ENCODE measurements at regions not wholly inside any gene's neighbourhood (a gene's known extent, or its start where the extent isn't known, plus 50 kb on each side); places are given as distances from the start of the nearest gene placed in this dataset.

- POLR2A ChIA-PET = no interaction called here
- CTCF ChIA-PET = no interaction called here
- Histone ChIP-seq H3K4me1 (ENCODE audit: control insufficient read depth in 1 of 2, extremely low read depth in 1 of 2, insufficient read depth in 2 of 2, low read length in 2 of 2) (peaks cover 0 to 3% of the 10 kb centered on the region in 2 experiments), H3K27ac (ENCODE audit: low read length) (no peak overlapping the region), H3K4me3 (ENCODE audit: control insufficient read depth in 1 of 2, extremely low read depth in 1 of 2, low read length in 1 of 2) (no peak overlapping the region), H3K27me3 (replicated peaks in 1 of 2; ENCODE audit: control insufficient read depth in 2 of 2, extremely low read depth in 1 of 2, insufficient read depth in 2 of 2, low read length in 1 of 2) (peaks cover 0 to 19% of the 10 kb centered on the region in 2 experiments), H3K9me3 (no peaks in the 10 kb centered on the region), H3K36me3 (ENCODE audit: control insufficient read depth in 2 of 2, extremely low read depth in 1 of 2, insufficient read depth in 1 of 2, low read length in 1 of 2) (no peaks in the 10 kb centered on the region)
- Mint-ChIP-seq H3K27me3 (peaks cover 0 to 8% of the 10 kb centered on the region in 2 donors), H3K9me3 (peaks cover 6 to 25% (median 16%) of the 10 kb centered on the region in 3 donors), H3K27ac (no peak overlapping the region), H3K36me3 (no peaks in the 10 kb centered on the region), H3K4me3 (no peak overlapping the region), H3K4me1 (peaks cover 0 to under 1% (median 0%) of the 10 kb centered on the region in 3 donors)
- DNase-seq (no peak), ATAC-seq (replicated peaks in 1 of 4) (no peak)
- WGBS (ENCODE audit: insufficient coverage) = no CpG with 5 or more reads among the region's 4 CpGs
These were observed 1473.8 kb downstream of the TBC1D22A start for GRCh38 chr22:48236261-48236660.

GRCh38 chr22:48235744-48236143, 1473.3 kb downstream of the TBC1D22A start:
- H3K27ac Mint-ChIP-seq = no peak overlapping the region
- 87% methylated on average over 3 of the region's 9 CpGs for WGBS (ENCODE audit: insufficient coverage)
- CTCF ChIA-PET = no interaction called here

DNA sequence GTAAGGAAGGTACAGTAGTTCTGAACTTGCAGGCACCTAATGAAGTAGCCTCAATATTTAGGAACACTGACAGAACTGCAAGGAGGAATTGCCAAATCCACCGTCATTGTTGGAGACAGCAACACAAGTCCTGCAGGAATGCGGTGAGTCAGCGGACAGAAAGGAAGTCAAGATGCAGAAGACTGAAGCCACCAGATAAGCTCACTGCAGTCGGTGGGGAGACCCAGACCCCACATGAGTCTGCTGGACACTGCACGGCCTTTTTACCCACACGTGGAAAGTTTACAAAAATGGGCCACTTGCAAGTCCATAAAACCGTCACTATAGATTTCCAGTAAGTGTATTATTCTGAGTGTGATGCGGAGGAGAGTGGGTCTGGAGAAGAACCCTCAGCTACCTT, 1471.6 kb downstream of the TBC1D22A start:
- H3K36me3 Mint-ChIP-seq = no peaks in the 10 kb centered on the region
- POLR2A ChIA-PET = no interaction called here
- no peak overlapping the region for H3K4me3 Mint-ChIP-seq
- no peak overlapping the region for H3K4me3 ChIP-seq (ENCODE audit: control insufficient read depth in 1 of 2, extremely low read depth in 1 of 2, low read length in 1 of 2)
- peaks cover 6 to 25% (median 16%) of the 10 kb centered on the region in 3 donors for H3K9me3 Mint-ChIP-seq
- DNase-seq (peak in 1 of 35 experiments; percentile 7), ATAC-seq (replicated peaks in 1 of 4) (no peak)
- H3K27me3 ChIP-seq (replicated peaks in 1 of 2; ENCODE audit: control insufficient read depth in 2 of 2, extremely low read depth in 1 of 2, insufficient read depth in 2 of 2, low read length in 1 of 2) = peaks cover 0 to 10% of the 10 kb centered on the region in 2 experiments
- H3K27me3 Mint-ChIP-seq = peaks cover 0 to 1% of the 10 kb centered on the region in 2 donors
- no peaks in the 10 kb centered on the region for H3K4me1 ChIP-seq (ENCODE audit: control insufficient read depth in 1 of 2, extremely low read depth in 1 of 2, insufficient read depth in 2 of 2, low read length in 2 of 2)
- CTCF ChIA-PET = no interaction called here
- no peak overlapping the region for H3K27ac ChIP-seq (ENCODE audit: low read length)
- no peaks in the 10 kb centered on the region for H3K9me3 ChIP-seq
- WGBS (ENCODE audit: insufficient coverage) = 91% methylated on average over 4 of the region's 8 CpGs
- H3K4me1 Mint-ChIP-seq = no peaks in the 10 kb centered on the region
- no peaks in the 10 kb centered on the region for H3K36me3 ChIP-seq (ENCODE audit: control insufficient read depth in 2 of 2, extremely low read depth in 1 of 2, insufficient read depth in 1 of 2, low read length in 1 of 2)
- H3K27ac Mint-ChIP-seq = no peak overlapping the region

More at GRCh38 chr22:48235744-48236143, 1473.3 kb downstream of the TBC1D22A start:
- Histone ChIP-seq H3K9me3 (no peaks in the 10 kb centered on the region), H3K4me1 (ENCODE audit: control insufficient read depth in 1 of 2, extremely low read depth in 1 of 2, insufficient read depth in 2 of 2, low read length in 2 of 2) (no peaks in the 10 kb centered on the region), H3K27ac (ENCODE audit: low read length) (no peak overlapping the region), H3K27me3 (replicated peaks in 1 of 2; ENCODE audit: control insufficient read depth in 2 of 2, extremely low read depth in 1 of 2, insufficient read depth in 2 of 2, low read length in 1 of 2) (peaks cover 0 to 16% of the 10 kb centered on the region in 2 experiments), H3K4me3 (ENCODE audit: control insufficient read depth in 1 of 2, extremely low read depth in 1 of 2, low read length in 1 of 2) (no peak overlapping the region), H3K36me3 (ENCODE audit: control insufficient read depth in 2 of 2, extremely low read depth in 1 of 2, insufficient read depth in 1 of 2, low read length in 1 of 2) (no peaks in the 10 kb centered on the region)
- Mint-ChIP-seq H3K9me3 (peaks cover 6 to 25% (median 16%) of the 10 kb centered on the region in 3 donors), H3K36me3 (no peaks in the 10 kb centered on the region), H3K27me3 (peaks cover 0 to 8% of the 10 kb centered on the region in 2 donors), H3K4me3 (no peak overlapping the region), H3K4me1 (no peaks in the 10 kb centered on the region)
- POLR2A ChIA-PET = no interaction called here
- peak in 1 of 35 experiments; percentile 2 for DNase-seq
- ATAC-seq (replicated peaks in 1 of 4) = no peak

- Histone ChIP-seq H3K4me1 (ENCODE audit: control insufficient read depth in 1 of 2, extremely low read depth in 1 of 2, insufficient read depth in 2 of 2, low read length in 2 of 2) (no peaks in the 10 kb centered on the region), H3K27ac (ENCODE audit: low read length) (no peak overlapping the region), H3K9me3 (no peaks in the 10 kb centered on the region), H3K27me3 (replicated peaks in 1 of 2; ENCODE audit: control insufficient read depth in 2 of 2, extremely low read depth in 1 of 2, insufficient read depth in 2 of 2, low read length in 1 of 2) (peaks cover 0 to 8% of the 10 kb centered on the region in 2 experiments), H3K4me3 (ENCODE audit: control insufficient read depth in 1 of 2, extremely low read depth in 1 of 2, low read length in 1 of 2) (no peak overlapping the region), H3K36me3 (ENCODE audit: control insufficient read depth in 2 of 2, extremely low read depth in 1 of 2, insufficient read depth in 1 of 2, low read length in 1 of 2) (no peaks in the 10 kb centered on the region)
- Mint-ChIP-seq H3K4me1 (no peaks in the 10 kb centered on the region), H3K9me3 (peaks cover 6 to 25% (median 16%) of the 10 kb centered on the region in 3 donors), H3K4me3 (no peak overlapping the region), H3K27me3 (peaks cover 1 to 4% of the 10 kb centered on the region in 2 donors), H3K36me3 (no peaks in the 10 kb centered on the region), H3K27ac (no peak overlapping the region)
- CTCF ChIA-PET = interaction anchor here in 1 of 2 donors (0.7 kb wide), 1 partner anchor 12 kb away, joined by 3 read pairs; no protein-coding TSS in a partner anchor
- DNase-seq = no peak
- WGBS (ENCODE audit: insufficient coverage) = no CpG with 5 or more reads among the region's 1 CpG
- POLR2A ChIA-PET = no interaction called here
- ATAC-seq (replicated peaks in 1 of 4) = no peak
These were observed 1471.1 kb downstream of the TBC1D22A start for GRCh38 chr22:48233586-48233985.

DNA sequence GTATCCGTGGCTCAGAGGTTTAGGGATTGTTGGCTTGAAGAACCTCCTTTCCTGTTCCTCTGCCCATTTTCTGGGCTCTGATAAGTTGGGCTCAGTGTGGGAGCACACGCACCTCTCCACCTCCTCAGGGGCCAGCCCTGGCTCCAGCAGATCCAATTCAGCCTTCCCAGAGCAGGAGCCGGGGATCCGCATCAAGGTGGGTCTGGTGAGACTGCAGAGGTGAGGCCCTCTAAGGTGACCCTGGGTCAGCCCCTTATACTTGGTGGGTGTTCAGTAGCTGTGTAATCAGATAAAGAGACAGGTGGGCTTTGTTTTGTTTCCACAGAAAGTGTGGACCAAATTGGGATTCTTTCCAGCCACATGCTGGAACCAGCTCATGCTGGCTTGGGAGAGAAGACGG, 1466.0 kb downstream of the TBC1D22A start:
- Mint-ChIP-seq H3K4me3 (no peak overlapping the region), H3K4me1 (no peaks in the 10 kb centered on the region), H3K27me3 (peaks cover 4 to 18% of the 10 kb centered on the region in 2 donors), H3K27ac (no peak overlapping the region), H3K36me3 (no peaks in the 10 kb centered on the region), H3K9me3 (peaks cover under 1 to 13% (median 10%) of the 10 kb centered on the region in 3 donors)
- H3K4me1 ChIP-seq (ENCODE audit: control insufficient read depth in 1 of 2, extremely low read depth in 1 of 2, insufficient read depth in 2 of 2, low read length in 2 of 2) = no peaks in the 10 kb centered on the region
- H3K27ac ChIP-seq (ENCODE audit: low read length) = no peak overlapping the region
- ChIA-PET CTCF (no interaction called here), POLR2A (no interaction called here)
- WGBS (ENCODE audit: insufficient coverage) = 100% methylated on average over 2 of the region's 5 CpGs
- DNase-seq (no peak), ATAC-seq (replicated peaks in 1 of 4) (no peak)
- H3K9me3 ChIP-seq = no peaks in the 10 kb centered on the region
- H3K27me3 ChIP-seq (replicated peaks in 1 of 2; ENCODE audit: control insufficient read depth in 2 of 2, extremely low read depth in 1 of 2, insufficient read depth in 2 of 2, low read length in 1 of 2) = peaks cover 0 to 30% of the 10 kb centered on the region in 2 experiments
- H3K36me3 ChIP-seq (ENCODE audit: control insufficient read depth in 2 of 2, extremely low read depth in 1 of 2, insufficient read depth in 1 of 2, low read length in 1 of 2) = no peaks in the 10 kb centered on the region
- H3K4me3 ChIP-seq (ENCODE audit: control insufficient read depth in 1 of 2, extremely low read depth in 1 of 2, low read length in 1 of 2) = no peak overlapping the region

- Histone ChIP-seq H3K9me3 (no peaks in the 10 kb centered on the region), H3K27me3 (replicated peaks in 1 of 2; ENCODE audit: control insufficient read depth in 2 of 2, extremely low read depth in 1 of 2, insufficient read depth in 2 of 2, low read length in 1 of 2) (peaks cover 0 to 30% of the 10 kb centered on the region in 2 experiments), H3K4me3 (ENCODE audit: control insufficient read depth in 1 of 2, extremely low read depth in 1 of 2, low read length in 1 of 2) (no peak overlapping the region), H3K4me1 (ENCODE audit: control insufficient read depth in 1 of 2, extremely low read depth in 1 of 2, insufficient read depth in 2 of 2, low read length in 2 of 2) (no peaks in the 10 kb centered on the region), H3K36me3 (ENCODE audit: control insufficient read depth in 2 of 2, extremely low read depth in 1 of 2, insufficient read depth in 1 of 2, low read length in 1 of 2) (no peaks in the 10 kb centered on the region), H3K27ac (ENCODE audit: low read length) (no peak overlapping the region)
- Mint-ChIP-seq H3K9me3 (peaks cover 0 to 9% (median 7%) of the 10 kb centered on the region in 3 donors), H3K27me3 (peaks cover 4 to 18% of the 10 kb centered on the region in 2 donors), H3K4me1 (no peaks in the 10 kb centered on the region), H3K4me3 (no peak overlapping the region), H3K27ac (no peak overlapping the region), H3K36me3 (no peaks in the 10 kb centered on the region)
- ATAC-seq (replicated peaks in 1 of 4) = no peak
- whole genome bisulfite sequencing (ENCODE audit: insufficient coverage) = 90% methylated on average over 2 of the region's 4 CpGs
- DNase-seq = no peak
- ChIA-PET POLR2A (no interaction called here), CTCF (no interaction called here)
These were observed 1465.0 kb downstream of the TBC1D22A start for GRCh38 chr22:48227341-48228018.

Measured in T-cell (primary cell).